Tongue (tissue), 2 donors: ENCODE measurements at regions not wholly inside any gene's neighbourhood (a gene's known extent, or its start where the extent isn't known, plus 50 kb on each side); places are given as distances from the start of the nearest gene placed in this dataset. TPM values are rescaled to one million over a fixed set of nuclear protein-coding genes. Genes with fewer than 3 reads are reported as not detected.
A peak's percentile ranks its signal among the peaks of the same experiment; 100 is the strongest.

Source experiments
- DNase-seq: peaks from one replicate; pipeline ENCODE4 v3.0.0-alpha.2; 2015
- small RNA-seq: library from RNA; depleted of rRNA; stranded (forward); fragments of <200 nt; gene quantifications from one replicate; pipeline ENCODE3, GENCODE V24; 2014; ENCODE audit warnings: low replicate concordance

DNA sequence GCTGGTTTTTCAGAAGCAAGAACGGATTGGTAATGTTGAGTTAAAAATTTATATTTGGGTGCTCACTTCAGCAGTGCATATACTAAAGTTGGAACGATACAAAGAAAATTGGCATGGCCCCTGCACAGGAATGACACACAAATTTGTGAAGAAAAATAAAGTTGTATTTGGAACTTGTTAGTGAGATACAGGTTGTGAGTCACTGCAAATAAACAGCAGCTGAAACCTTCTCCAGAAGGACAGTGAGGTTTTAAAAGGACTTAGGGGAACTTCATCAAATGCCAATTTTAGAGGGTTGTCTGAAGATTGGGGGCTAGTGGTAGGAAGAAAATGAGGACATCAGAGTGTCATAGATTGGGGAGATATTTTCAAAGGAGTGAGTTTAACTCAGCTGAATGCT is 79.7 kb upstream of the ELOVL6 start:
- no peak for DNase-seq

DNA sequence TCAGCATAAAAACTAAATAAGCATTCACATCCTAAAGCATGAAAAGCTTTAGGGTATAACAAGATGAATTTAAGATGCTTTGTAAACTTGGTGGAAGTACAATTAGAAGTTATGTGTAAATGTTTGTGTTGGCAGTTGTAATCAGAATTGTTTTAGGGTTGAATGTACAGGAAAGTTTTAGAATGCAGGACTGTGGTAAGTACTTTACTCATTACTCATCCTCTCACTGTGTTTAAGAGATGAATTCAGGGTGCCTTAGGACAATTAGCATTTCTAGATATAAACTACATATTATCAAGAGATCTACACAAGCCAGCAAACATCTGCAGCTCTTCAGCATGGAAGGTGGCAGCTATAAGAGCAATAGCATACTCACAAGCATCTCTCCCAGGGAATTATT is 77.5 kb upstream of the ELOVL6 start:
- no peak for DNase-seq

DNA sequence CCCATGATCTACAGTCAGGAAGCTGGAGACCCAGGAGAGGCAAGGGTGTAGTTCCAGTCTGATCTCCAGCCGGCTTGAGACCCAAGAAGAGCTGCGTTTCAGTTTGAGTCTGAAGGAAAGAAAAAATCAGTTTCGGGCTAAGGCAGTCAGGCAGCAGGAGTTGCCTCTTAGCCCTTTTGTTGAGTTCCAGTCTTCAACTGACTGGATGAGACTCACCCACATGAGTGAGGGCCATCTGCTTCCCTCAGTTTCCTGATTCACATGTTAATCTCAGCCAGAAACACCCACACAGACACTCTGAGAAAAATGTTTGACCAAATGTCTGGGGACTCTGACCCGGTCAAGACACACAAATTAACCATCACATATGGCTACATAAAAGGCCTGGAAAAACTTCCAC is 73.6 kb upstream of the ELOVL6 start:
- no peak for DNase-seq

DNA sequence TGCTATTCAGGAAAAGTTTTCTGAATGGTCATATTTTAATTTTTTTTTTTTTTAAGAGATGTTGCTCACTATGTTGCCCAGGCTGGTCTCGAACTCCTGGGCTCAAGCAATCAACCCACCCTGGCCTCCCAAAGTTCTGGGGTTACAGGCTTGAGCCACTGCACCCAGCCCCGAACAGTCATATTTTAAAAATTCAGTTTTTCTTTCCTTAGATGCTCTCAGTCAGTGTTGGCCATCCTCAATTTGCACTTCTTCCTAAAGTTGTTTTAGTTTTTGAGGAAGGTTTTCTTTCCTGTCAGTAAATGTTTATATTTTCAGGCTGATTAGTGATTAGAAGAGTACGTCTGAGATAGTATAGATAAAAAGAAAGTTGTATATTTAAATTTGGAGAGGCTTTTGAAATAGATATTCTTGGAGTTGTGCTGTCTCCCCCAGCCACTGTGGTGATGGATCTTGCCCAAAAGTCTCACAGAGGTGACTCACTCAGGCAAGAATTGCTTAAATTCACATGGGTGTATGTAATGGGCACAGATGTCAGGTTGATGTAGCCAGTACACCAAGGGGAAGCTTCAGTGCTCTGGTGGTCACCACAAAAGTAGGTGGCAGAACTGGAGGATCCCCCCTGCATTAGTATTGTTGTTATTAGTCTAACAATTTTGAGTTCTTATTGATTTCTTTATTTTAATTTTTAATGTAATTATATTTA is 72.2 kb upstream of the ELOVL6 start:
- no peak for DNase-seq

DNA sequence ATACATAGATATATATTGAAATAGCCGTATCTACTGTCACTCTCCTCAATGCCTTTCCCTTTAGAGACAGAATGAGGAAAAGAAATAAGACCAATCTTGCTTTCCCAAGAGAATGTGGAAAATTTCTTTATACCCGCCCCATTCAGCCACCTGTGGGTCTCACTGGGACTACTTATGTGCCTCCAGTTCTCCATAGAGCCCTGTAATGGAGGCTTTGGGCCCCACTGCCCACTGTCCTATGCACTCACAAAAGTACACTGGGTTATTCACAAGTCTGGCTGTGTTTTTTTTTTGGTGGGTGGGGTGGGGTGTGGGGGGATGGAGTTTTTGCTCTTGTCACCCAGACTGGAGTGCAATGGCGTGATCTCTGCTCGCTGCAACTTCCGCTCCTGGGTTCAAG is 70.4 kb upstream of the ELOVL6 start:
- no peak for DNase-seq

DNA sequence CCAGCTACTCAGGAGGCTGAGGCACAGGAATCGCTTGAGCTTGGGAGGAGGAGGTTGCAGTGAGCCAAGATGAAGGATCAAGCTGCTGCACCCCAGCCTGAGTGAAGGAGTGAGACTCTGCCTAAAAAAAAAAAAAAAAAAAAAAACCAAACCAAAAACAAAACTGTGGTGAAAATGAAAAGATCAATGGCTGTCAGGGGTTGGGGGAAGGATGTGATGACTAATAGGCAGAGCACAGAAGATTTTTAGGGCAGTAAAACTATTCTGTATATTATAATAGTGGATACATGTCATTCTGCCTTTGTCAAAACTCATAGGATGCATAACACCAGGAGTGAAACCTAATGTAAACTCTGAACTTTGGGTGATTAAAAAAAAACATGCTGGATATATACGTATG is 69.9 kb upstream of the ELOVL6 start:
- DNase-seq = no peak

DNA sequence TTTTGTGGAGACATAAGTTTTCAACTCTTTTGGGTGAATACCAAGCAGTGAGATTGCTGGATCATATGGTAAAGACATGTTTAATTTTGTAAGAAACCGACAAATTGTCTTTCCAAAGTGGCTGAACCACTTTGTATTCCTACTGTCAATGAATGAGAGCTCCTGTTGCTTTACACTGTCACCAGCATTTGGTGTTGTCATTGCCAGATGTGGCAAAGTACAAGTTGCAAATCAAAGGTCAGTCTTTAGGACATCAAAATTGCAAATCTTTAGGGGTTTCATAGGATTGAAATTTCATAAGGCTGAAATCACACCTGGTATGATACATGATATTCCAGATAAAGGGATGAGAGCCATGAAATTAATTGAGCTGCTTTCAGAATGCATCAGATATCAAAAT is 67.7 kb upstream of the ELOVL6 start:
- no peak for DNase-seq

DNA sequence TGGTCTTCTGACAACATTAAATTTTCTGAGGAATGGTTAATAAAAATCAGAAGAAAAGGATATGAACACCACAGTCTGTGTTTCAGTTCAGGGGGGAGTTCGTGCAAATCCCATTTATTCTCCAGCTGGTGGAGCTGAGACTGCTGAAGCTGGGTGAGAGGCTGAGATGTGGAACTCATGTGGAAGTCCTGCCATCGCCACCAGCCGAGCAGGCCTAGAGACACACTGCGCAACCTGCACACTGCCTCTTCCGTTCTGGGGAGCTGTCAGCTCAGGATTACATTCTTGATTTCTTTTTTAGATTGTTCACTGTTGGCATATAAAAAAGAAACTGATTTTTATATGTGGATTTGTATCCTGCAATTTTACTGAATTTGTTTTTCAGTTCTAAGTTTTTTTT is 66.6 kb upstream of the ELOVL6 start:
- no peak for DNase-seq

DNA sequence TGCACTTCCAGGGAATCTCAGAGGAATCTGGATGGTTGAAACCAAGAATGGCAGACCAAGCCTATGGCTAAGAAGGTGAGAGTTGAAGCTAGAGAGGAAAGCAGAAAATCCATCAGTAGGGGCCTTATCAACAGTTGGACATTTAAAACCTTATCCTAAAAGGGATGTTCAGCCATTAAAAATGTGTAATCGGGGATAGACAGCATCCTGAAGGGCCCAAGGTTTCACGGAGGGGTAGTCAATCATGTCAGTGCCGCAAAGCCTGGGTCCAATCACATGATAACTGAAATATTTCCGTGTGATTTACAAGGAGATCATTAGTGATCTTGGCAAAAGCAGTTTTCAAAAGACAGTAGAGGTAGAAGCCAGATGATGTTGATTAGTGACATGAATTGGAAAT is 61.9 kb upstream of the ELOVL6 start:
- DNase-seq = no peak

DNA sequence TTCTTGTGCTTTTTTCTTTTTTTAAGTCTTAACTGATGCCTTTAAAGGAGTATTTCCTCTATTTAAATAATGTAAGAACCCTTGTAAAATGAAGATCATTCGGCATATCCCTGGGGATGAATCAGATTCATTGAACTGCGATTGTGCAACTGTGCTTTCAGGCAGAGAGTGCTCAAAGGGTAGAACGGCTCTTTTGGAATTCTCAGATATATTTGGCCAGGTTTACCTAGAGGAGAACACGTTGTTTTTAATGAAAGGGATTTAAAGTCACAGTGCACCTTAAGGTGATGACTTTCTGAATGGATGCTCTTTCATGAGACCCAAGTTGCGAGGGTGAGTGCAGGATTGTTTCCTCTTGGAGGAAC is 51.6 kb upstream of the ELOVL6 start:
- no peak for DNase-seq

DNA sequence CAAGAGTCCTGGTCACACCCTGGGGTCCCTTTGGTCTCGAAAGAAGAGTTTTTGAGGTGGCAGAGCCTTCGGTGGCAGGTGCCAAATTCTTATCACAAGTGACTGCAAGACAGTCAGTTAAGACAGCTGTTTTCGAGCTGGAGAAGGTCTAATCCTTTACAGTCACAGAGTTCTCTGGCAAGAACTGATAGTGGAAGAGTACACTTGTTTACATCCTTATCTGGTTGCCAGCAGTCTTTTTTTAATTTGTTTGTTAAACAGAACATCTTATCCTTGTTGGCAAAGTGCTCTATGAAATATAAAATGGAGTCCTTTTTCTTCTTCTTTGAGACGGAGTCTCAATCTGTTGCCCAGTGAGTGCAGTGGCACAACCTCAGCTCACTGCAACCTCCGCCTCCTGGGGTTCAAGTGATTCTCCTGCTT is 50.4 kb upstream of the ELOVL6 start:
- DNase-seq = peak; percentile 4

Small RNA genes lying in the stretch of these regions (small RNA-seq; reads per million reads assigned to genes)
- gene AC108145.1 = not detected
- not detected for gene HSBP1P2
- gene RNU6-205P = not detected
